ENCODE measurements at regions not wholly inside any gene's neighbourhood (a gene's known extent, or its start where the extent isn't known, plus 50 kb on each side); places are given as distances from the start of the nearest gene placed in this dataset.

GRCh38 chr4:114191496-114191895 is 212.0 kb upstream of the ARSJ start:
- TF ChIP-seq CTCF (IDR thresholded peaks at IDR 0.05; ENCODE audit: unreplicated experiment), result no peak
- Mint-ChIP-seq H3K27me3 (ENCODE audit: unreplicated experiment) (no peaks in the 10 kb centered on the region), H3K4me3 (ENCODE audit: low read depth, unreplicated experiment) (no peak overlapping the region), H3K9me3 (ENCODE audit: low read depth, unreplicated experiment) (no peaks in the 10 kb centered on the region), H3K27ac (ENCODE audit: unreplicated experiment) (no peak overlapping the region), H3K36me3 (ENCODE audit: insufficient read depth, unreplicated experiment) (no peaks in the 10 kb centered on the region), H3K4me1 (ENCODE audit: low read depth, unreplicated experiment) (no peaks in the 10 kb centered on the region)
- intact Hi-C loops (cut with micrococcal nuclease; ENCODE audit: unreplicated experiment), result no loop called here
- DNase-seq, result no peak
- CTCF ChIA-PET, result no interaction called here
- no TSS peak for BruUV-seq (replicated peaks)

- no peaks in the 10 kb centered on the region for H3K4me1 Mint-ChIP-seq (ENCODE audit: low read depth, unreplicated experiment)
- no peak for DNase-seq
- intact Hi-C loops (cut with micrococcal nuclease; ENCODE audit: unreplicated experiment), result no loop called here
- H3K4me3 Mint-ChIP-seq (ENCODE audit: low read depth, unreplicated experiment), result no peak overlapping the region
- no peaks in the 10 kb centered on the region for H3K9me3 Mint-ChIP-seq (ENCODE audit: low read depth, unreplicated experiment)
- no peaks in the 10 kb centered on the region for H3K36me3 Mint-ChIP-seq (ENCODE audit: insufficient read depth, unreplicated experiment)
- TF ChIP-seq CTCF (IDR thresholded peaks at IDR 0.05; ENCODE audit: unreplicated experiment), result no peak
- CTCF ChIA-PET, result no interaction called here
- H3K27ac Mint-ChIP-seq (ENCODE audit: unreplicated experiment), result no peak overlapping the region
- H3K27me3 Mint-ChIP-seq (ENCODE audit: unreplicated experiment), result no peaks in the 10 kb centered on the region
- BruUV-seq (replicated peaks), result no TSS peak
Observed at GRCh38 chr4:114192854-114193253, 213.4 kb upstream of the ARSJ start.

GRCh38 chr4:114193624-114194399 is 214.4 kb upstream of the ARSJ start:
- no peak overlapping the region for H3K4me3 Mint-ChIP-seq (ENCODE audit: low read depth, unreplicated experiment)
- H3K9me3 Mint-ChIP-seq (ENCODE audit: low read depth, unreplicated experiment), result no peaks in the 10 kb centered on the region
- TF ChIP-seq CTCF (IDR thresholded peaks at IDR 0.05; ENCODE audit: unreplicated experiment), result no peak
- BruUV-seq (replicated peaks), result no TSS peak
- H3K27ac Mint-ChIP-seq (ENCODE audit: unreplicated experiment), result no peak overlapping the region
- no peaks in the 10 kb centered on the region for H3K4me1 Mint-ChIP-seq (ENCODE audit: low read depth, unreplicated experiment)
- intact Hi-C loops (cut with micrococcal nuclease; ENCODE audit: unreplicated experiment), result no loop called here
- H3K27me3 Mint-ChIP-seq (ENCODE audit: unreplicated experiment), result no peaks in the 10 kb centered on the region
- no peak for DNase-seq
- CTCF ChIA-PET, result no interaction called here
- H3K36me3 Mint-ChIP-seq (ENCODE audit: insufficient read depth, unreplicated experiment), result no peaks in the 10 kb centered on the region

GRCh38 chr4:114196606-114197005 is 217.2 kb upstream of the ARSJ start:
- intact Hi-C loops (cut with micrococcal nuclease; ENCODE audit: unreplicated experiment), result no loop called here
- Mint-ChIP-seq H3K4me1 (ENCODE audit: low read depth, unreplicated experiment) (no peaks in the 10 kb centered on the region), H3K27ac (ENCODE audit: unreplicated experiment) (no peak overlapping the region), H3K36me3 (ENCODE audit: insufficient read depth, unreplicated experiment) (no peaks in the 10 kb centered on the region), H3K4me3 (ENCODE audit: low read depth, unreplicated experiment) (no peak overlapping the region), H3K9me3 (ENCODE audit: low read depth, unreplicated experiment) (peaks cover 4% of the 10 kb centered on the region), H3K27me3 (ENCODE audit: unreplicated experiment) (no peaks in the 10 kb centered on the region)
- TF ChIP-seq CTCF (IDR thresholded peaks at IDR 0.05; ENCODE audit: unreplicated experiment), result no peak
- CTCF ChIA-PET, result no interaction called here
- BruUV-seq (replicated peaks), result no TSS peak
- no peak for DNase-seq

All from Calu3 (cell line).